SK-N-SH (cell line): ENCODE measurements at regions not wholly inside any gene's neighbourhood (a gene's known extent, or its start where the extent isn't known, plus 50 kb on each side); places are given as distances from the start of the nearest gene placed in this dataset.

Source experiments
- CTCF ChIA-PET: fragments of 300-600, 350-600 bp; formaldehyde crosslinking; extraction: SDS; loops from one replicate; lab custom pipeline; 2021; lab: Yijun Ruan, JAX
- POLR2A ChIA-PET: fragments of 350-600 bp; sonication (Branson Sonifier 250); formaldehyde crosslinking; extraction: SDS; loops from one replicate; lab custom pipeline; 2020; ENCODE audit warnings: antibody characterized with exemption, inconsistent platforms; lab: Yijun Ruan, JAX
- DNase-seq: peaks from one replicate; pipeline ENCODE4 v3.0.0; 2012
- H2AFZ ChIP-seq: fragments of 200-600 bp; sonication (generic); 2 replicates; pipeline ENCODE4 v1.8.1; 2016; ENCODE audit warnings: antibody characterized with exemption, mild to moderate bottlenecking, low read depth
- H3F3A ChIP-seq: fragments of 200-600 bp; sonication (generic); replicated peaks from 2 replicates; pipeline ENCODE3; 2016; ENCODE audit warnings: antibody characterized with exemption, mild to moderate bottlenecking; ENCODE audit not compliant: insufficient read depth
- H3K27ac ChIP-seq, 2 experiments: fragments of 200-500 bp in 1 of 2; fragments of 200-600 bp in 1 of 2; sonication (Bioruptor generic) in 1 of 2; sonication (generic), shearing (Covaris generic) in 1 of 2; 2 replicates each; pipeline versions ENCODE4 v1.5.1 to v1.6.1; 2014 to 2016; ENCODE audit warnings: low read depth in 2 of 2, inconsistent platforms in 1 of 2, low read length in 1 of 2, mild to moderate bottlenecking in 1 of 2, mixed read lengths in 1 of 2
- H3K27me3 ChIP-seq: fragments of 200-600 bp; sonication (generic), shearing (Covaris generic); 2 replicates; pipeline ENCODE4 v1.6.1; 2016; ENCODE audit warnings: mixed run types; ENCODE audit not compliant: insufficient read depth
- H3K36me3 ChIP-seq, 2 experiments: fragments of 200-500 bp in 1 of 2; fragments of 200-600 bp in 1 of 2; sonication (Bioruptor generic) in 1 of 2; sonication (generic) in 1 of 2; replicated peaks in 1 of 2; 2 replicates each; pipeline versions ENCODE3 to v1.5.1; 2014 to 2016; ENCODE audit warnings: low read length in 1 of 2, mild to moderate bottlenecking in 1 of 2; ENCODE audit not compliant: insufficient read depth in 2 of 2, control insufficient read depth in 1 of 2
- H3K4me1 ChIP-seq, 2 experiments: fragments of 200-500 bp in 1 of 2; fragments of 200-600 bp in 1 of 2; sonication (Bioruptor generic) in 1 of 2; sonication (generic), shearing (Covaris generic) in 1 of 2; 2 replicates each; pipeline versions ENCODE4 v1.5.1 to v1.6.1; 2014 to 2016; ENCODE audit warnings: low read depth in 1 of 2, low read length in 1 of 2, mixed run types in 1 of 2; ENCODE audit not compliant: insufficient read depth in 2 of 2, control insufficient read depth in 1 of 2
- H3K4me2 ChIP-seq: fragments of 200-600 bp; sonication (generic), shearing (Covaris generic); 2 replicates; pipeline ENCODE4 v1.6.1; 2017; ENCODE audit warnings: mixed run types
- H3K4me3 ChIP-seq, 2 experiments: fragments of 200-500 bp in 1 of 2; fragments of 200-600 bp in 1 of 2; sonication (Bioruptor generic) in 1 of 2; sonication (generic), shearing (Covaris generic) in 1 of 2; 2 replicates each; pipeline versions ENCODE4 v1.5.1 to v1.8.1; 2014 to 2016; ENCODE audit warnings: low read depth in 2 of 2, inconsistent platforms in 1 of 2, low read length in 1 of 2, mild to moderate bottlenecking in 1 of 2, mixed read lengths in 1 of 2, moderate library complexity in 1 of 2
- H3K79me2 ChIP-seq: fragments of 200-600 bp; sonication (generic); 2 replicates; pipeline ENCODE4 v1.8.1; 2017; ENCODE audit warnings: mild to moderate bottlenecking; ENCODE audit not compliant: insufficient read depth
- H3K9ac ChIP-seq: fragments of 200-600 bp; sonication (generic); 2 replicates; pipeline ENCODE4 v1.6.1; 2017; ENCODE audit warnings: mixed run types
- H3K9me2 ChIP-seq: fragments of 200-600 bp; sonication (generic); 2 replicates; pipeline ENCODE4 v1.6.1; 2017; ENCODE audit warnings: mixed run types
- H3K9me3 ChIP-seq: fragments of 200-600 bp; sonication (generic); 2 replicates; pipeline ENCODE4 v1.6.1; 2017; ENCODE audit warnings: mixed run types, mild to moderate bottlenecking, moderate library complexity
- H4K20me1 ChIP-seq: fragments of 200-600 bp; sonication (generic); 2 replicates; pipeline ENCODE4 v1.6.1; 2017; ENCODE audit warnings: mild to moderate bottlenecking, mixed run types; ENCODE audit not compliant: insufficient read depth
- CHD2 ChIP-seq: fragments of 150-350 bp; IDR thresholded peaks from 2 replicates; pipeline ENCODE4 v1.6.1; 2018; ENCODE audit warnings: low read length; ENCODE audit not compliant: partially characterized antibody
- EP300 ChIP-seq, 2 experiments: IDR thresholded peaks; 2 replicates each; pipeline versions ENCODE4 v1.4.0 to v1.6.1; 2012; ENCODE audit warnings: borderline replicate concordance in 1 of 2, low read depth in 1 of 2, low read length in 1 of 2
- EZH2phosphoT487 ChIP-seq: fragments of 200-600 bp; sonication (generic); IDR thresholded peaks from 2 replicates; pipeline ENCODE4 v1.6.1; 2017; ENCODE audit warnings: low read depth, mixed run types, mild to moderate bottlenecking, antibody characterized with exemption, moderate library complexity, borderline replicate concordance
- FOSL2 ChIP-seq: IDR thresholded peaks from 2 replicates; pipeline ENCODE4 v1.4.0; 2012; ENCODE audit warnings: low read depth, mild to moderate bottlenecking, moderate library complexity, borderline replicate concordance
- FOXJ3 ChIP-seq: sonication (generic); formaldehyde crosslinking; IDR thresholded peaks from 2 replicates; pipeline ENCODE4 v1.5.1; 2020; ENCODE audit warnings: mild to moderate bottlenecking, missing genetic modification reagents
- IRF3 ChIP-seq: fragments of 150-350 bp; IDR thresholded peaks from 2 replicates; pipeline ENCODE4 v1.6.1; 2016; ENCODE audit warnings: mild to moderate bottlenecking, low read depth, low read length
- JUND ChIP-seq: IDR thresholded peaks from 2 replicates; pipeline ENCODE4 v1.4.0; 2012
- MAX ChIP-seq: IDR thresholded peaks from 2 replicates; pipeline ENCODE4 v1.4.0; 2012; ENCODE audit warnings: low read depth
- MXI1 ChIP-seq: IDR thresholded peaks from 2 replicates; pipeline ENCODE4 v1.6.1; 2012; ENCODE audit warnings: mild to moderate bottlenecking, low read depth, low read length, improper control_type of control experiment
- PBX3 ChIP-seq: IDR thresholded peaks from 2 replicates; pipeline ENCODE4; 2012
- POLR2AphosphoS5 ChIP-seq: IDR thresholded peaks from 2 replicates; pipeline ENCODE4 v1.6.1; 2012; ENCODE audit warnings: low read depth, low read length
- RCOR1 ChIP-seq: fragments of 150-350 bp; IDR thresholded peaks from 2 replicates; pipeline ENCODE4 v1.6.1; 2017; ENCODE audit warnings: antibody characterized with exemption, low read length
- SIN3A ChIP-seq: IDR thresholded peaks from 2 replicates; pipeline ENCODE4 v1.6.1; 2012; ENCODE audit warnings: low read depth, mild to moderate bottlenecking, low read length, moderate library complexity, borderline replicate concordance
- TAF1 ChIP-seq: IDR thresholded peaks from 2 replicates; pipeline ENCODE4 v1.6.1; 2012; ENCODE audit warnings: low read depth, mild to moderate bottlenecking, low read length, moderate library complexity, borderline replicate concordance
- TEAD4 ChIP-seq: IDR thresholded peaks from 2 replicates; pipeline ENCODE4 v1.4.0; 2012; ENCODE audit warnings: mild to moderate bottlenecking, borderline replicate concordance; ENCODE audit not compliant: insufficient read depth
- USF2 ChIP-seq: fragments of 150-350 bp; IDR thresholded peaks from 2 replicates; pipeline ENCODE4 v1.6.1; 2017; ENCODE audit warnings: antibody characterized with exemption, low read length, low read depth, borderline replicate concordance
- ZBTB33 ChIP-seq: IDR thresholded peaks from 2 replicates; pipeline ENCODE4 v1.4.0; 2012; ENCODE audit warnings: low read depth, borderline replicate concordance
- WGBS: methylation state at CpG from one replicate; pipeline ENCODE4 v1.1.6; 2017; ENCODE audit warnings: low lambda C conversion rate; 5-methylcytosine and 5-hydroxymethylcytosine counted together

- TF ChIP-seq POLR2AphosphoS5 (no peak), IRF3 (no peak), MXI1 (no peak), EZH2phosphoT487 (no peak)
- TF ChIP-seq, all 33 proteins: peak for 0
- H3F3A ChIP-seq, result no peaks in the 10 kb centered on the region
- WGBS, result 86% methylated on average over 6 of the region's 6 CpGs
- no peaks in the 10 kb centered on the region for H3K9me2 ChIP-seq
- H3K27ac ChIP-seq, result no peak overlapping the region
- H3K9ac ChIP-seq, result no peak overlapping the region
- ChIA-PET POLR2A (no interaction called here), CTCF (interaction anchor here (1.1 kb wide), 1 partner anchor 91 kb away, joined by 3 read pairs; no protein-coding TSS in a partner anchor)
- H3K9me3 ChIP-seq, result no peaks in the 10 kb centered on the region
- H3K27me3 ChIP-seq, result no peaks in the 10 kb centered on the region
- no peak overlapping the region for H2AFZ ChIP-seq
- no peaks in the 10 kb centered on the region for H3K79me2 ChIP-seq
- no peaks in the 10 kb centered on the region for H3K36me3 ChIP-seq
- H3K4me3 ChIP-seq, result no peak overlapping the region
- DNase-seq, result no peak
- no peak overlapping the region for H3K4me2 ChIP-seq
- H3K4me1 ChIP-seq, result peaks cover 0 to 10% of the 10 kb centered on the region in 2 experiments; a peak in 1 of 4 replicates
- no peaks in the 10 kb centered on the region for H4K20me1 ChIP-seq
These were observed 209.3 kb downstream of the TTC8 start for GRCh38 chr14:89033756-89034155.

- Histone ChIP-seq H4K20me1 (no peaks in the 10 kb centered on the region), H3K36me3 (no peaks in the 10 kb centered on the region), H3K4me3 (no peak overlapping the region), H3K9ac (no peak overlapping the region), H2AFZ (no peak overlapping the region), H3K4me2 (no peak overlapping the region), H3K27ac (no peak overlapping the region), H3K9me2 (no peaks in the 10 kb centered on the region), H3K27me3 (no peaks in the 10 kb centered on the region)
- CTCF ChIA-PET, result no interaction called here
- WGBS, result 81% methylated on average over 3 of the region's 3 CpGs
- TF ChIP-seq FOSL2 (no peak), EZH2phosphoT487 (no peak), RCOR1 (no peak), TEAD4 (no peak), USF2 (no peak), MAX (no peak), FOXJ3 (no peak), EP300 (IDR thresholded peaks at IDR 0.05; ENCODE audit: borderline replicate concordance in 1 of 2, low read depth in 1 of 2, low read length in 1 of 2) (no peak), MXI1 (no peak), TAF1 (no peak), ZBTB33 (no peak), SIN3A (no peak), PBX3 (no peak), JUND (no peak), CHD2 (no peak)
- TF ChIP-seq, all 33 proteins: peak for 0
- Histone ChIP-seq H3F3A (peaks cover 5% of the 10 kb centered on the region), H3K79me2 (no peaks in the 10 kb centered on the region), H3K9me3 (no peaks in the 10 kb centered on the region), H3K4me1 (peaks cover 7 to 12% of the 10 kb centered on the region in 2 experiments)
- no peak for DNase-seq
- POLR2A ChIA-PET, result no interaction called here
These were observed 211.9 kb downstream of the TTC8 start for GRCh38 chr14:89036371-89036770.
